ENCODE measurements at regions not wholly inside any gene's neighbourhood (a gene's known extent, or its start where the extent isn't known, plus 50 kb on each side); places are given as distances from the start of the nearest gene placed in this dataset.

DNA sequence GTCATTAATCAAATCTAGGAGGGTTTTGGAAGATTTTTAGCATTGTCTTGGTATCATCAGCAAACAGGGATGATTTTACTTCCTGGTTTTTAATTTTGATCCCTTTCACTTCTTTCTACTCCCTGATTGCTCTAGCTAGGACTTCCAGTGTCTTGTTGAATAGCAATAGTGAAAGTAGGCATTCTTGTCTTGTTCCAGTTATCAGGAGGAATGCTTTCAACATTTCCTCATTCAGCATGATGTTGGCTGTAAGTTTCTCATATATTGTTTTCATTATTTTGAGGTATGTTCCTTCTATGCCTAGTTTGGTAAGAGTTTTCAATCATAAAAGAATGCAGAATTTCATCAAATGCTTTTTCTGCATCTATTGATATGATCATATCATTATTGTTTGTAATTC is 244.2 kb upstream of the CLEC14A start:
- DNase-seq = no peak

DNA sequence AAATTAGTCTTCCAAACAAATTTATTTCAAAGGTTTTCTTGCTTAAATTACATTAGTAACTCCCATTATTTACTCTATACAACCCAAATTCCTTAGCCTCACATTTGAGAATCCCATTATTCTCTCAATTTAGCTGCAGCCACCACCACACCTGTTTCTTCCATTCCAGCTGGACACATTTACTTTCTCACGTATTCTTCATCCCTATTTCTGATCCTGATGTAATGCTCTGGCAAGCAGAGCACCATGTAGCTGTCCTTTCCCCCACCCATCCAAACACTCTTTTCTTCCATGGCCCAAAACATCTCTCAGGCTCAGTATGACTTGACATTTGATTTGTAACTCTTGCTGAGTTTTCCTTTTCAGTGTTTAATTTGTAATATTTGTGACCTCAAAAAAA is 240.2 kb upstream of the CLEC14A start:
- no peak for DNase-seq

DNA sequence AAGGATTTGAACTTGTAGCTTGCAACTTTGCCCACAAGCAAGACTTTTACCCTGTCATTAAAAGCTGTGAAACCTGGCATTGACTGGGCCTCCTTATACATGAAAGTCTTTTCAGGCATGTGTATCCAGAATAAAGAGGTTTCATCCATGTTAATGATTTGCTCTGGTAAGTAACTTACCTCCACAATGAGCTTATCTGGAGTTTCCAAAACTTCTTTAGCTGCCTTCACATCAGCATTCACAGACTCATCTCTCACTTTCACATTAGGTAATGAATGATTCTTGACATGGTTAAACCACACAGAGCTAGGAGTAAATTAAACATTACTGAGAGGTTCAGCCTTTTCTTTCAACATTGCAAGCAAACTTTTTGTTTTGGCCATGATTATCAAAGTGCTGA is 234.4 kb upstream of the CLEC14A start:
- no peak for DNase-seq

DNA sequence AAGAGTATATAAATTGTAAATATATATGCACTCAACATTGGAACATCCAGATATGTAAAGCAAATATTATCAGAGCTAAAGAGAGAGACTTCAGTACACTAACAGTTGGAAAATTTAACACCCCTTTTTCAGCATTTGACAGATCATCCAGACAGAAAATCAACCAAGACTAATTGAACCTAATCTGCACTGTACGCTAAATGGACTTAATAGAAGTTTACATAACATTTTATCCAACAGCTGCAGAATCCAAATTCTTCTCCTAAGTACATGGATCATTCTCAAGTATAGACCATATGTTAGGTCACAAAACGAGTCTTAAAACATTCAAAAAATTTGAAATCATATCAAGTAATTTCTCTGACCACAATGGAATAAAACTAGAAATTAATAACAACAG is 229.1 kb upstream of the CLEC14A start:
- DNase-seq = no peak

DNA sequence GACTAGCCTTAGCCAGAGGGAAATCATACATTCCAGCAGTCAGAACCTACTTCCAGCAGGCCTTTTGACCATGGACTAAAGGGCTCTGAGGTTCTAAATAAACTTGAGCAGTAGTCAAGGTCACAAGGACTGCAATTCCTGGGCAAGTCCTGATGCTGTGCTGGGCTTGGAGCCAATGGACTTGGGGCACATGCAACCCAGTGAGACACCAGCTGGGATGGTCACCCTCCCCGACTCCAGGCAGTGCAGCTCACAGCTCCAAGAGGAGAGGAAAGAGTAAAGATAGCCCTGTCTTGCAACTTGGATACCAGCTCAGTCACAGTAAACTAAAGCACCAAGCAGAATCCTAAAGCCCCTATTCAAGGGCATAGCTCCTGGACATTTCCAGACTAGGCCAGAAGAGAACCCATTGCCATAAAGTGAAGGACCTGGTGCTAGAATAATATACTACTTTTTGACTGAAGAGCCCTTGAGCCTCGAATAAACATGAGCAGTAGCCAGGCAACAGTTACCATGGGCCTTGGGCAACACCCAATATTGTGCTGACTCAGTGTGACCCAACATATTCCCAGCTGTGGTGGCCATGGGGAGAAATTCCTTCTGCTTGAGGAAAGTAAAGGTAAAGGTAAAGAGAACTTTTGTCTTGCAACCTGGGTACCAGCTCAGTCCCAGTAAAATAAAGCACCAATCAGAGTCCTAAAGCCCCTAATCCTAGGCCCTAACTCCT is 226.2 kb upstream of the CLEC14A start:
- no peak for DNase-seq

DNA sequence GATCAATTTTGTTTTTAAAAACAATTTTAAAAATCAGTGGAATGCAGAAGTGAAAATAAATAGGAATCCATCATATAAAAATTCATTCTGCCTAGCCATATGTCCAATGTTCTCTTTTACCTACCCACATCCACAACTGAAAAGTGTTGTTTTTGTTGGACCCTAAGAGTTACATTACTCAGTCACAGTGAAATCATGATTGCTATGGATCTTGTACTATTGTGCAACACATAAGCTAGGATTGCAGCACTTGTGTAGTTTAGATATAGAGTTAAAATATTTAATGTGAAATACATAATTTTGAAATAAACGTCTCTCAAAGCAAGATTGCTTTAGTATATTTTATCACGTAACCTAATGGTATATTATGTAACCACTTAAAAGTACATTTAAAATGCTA is 213.3 kb upstream of the CLEC14A start:
- DNase-seq = no peak

DNA sequence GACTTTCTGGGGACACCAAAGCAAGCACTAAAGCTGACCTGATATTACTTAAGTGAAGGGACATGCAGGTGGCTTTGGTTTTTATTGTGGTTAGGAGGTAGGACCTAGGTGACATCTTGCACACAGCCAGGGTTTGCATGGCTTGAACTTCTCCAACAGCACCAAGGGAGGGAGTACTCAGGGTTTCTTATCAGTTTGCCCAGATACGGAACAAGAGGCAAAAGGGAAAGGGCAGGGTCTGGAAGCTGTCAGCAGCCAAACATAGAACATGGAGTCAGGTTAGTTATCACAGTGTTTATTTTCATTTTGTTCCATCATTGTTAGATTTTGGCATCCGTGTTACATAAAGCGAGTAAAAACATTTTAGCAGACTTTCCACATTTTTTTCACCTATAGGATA is 186.3 kb upstream of the CLEC14A start:
- no peak for DNase-seq

DNA sequence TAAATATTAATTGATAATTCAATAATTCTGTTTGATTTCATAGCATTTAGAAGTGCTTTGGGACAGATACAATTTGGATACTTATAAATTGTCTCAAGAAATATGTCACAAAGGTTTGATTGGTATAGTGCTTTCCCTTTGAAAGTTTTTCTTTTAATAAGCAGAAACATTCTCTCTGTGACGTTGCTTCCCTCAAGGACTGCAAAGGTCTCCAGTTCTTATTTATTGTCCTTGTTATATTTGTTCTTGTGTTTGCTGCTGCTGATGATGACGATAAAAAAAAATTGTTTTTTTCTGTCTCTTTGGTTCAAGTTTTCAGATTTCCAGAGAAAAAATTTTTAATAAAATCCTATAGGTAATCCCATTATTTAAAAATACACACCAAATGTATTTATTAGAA is 176.3 kb upstream of the CLEC14A start:
- DNase-seq = no peak

DNA sequence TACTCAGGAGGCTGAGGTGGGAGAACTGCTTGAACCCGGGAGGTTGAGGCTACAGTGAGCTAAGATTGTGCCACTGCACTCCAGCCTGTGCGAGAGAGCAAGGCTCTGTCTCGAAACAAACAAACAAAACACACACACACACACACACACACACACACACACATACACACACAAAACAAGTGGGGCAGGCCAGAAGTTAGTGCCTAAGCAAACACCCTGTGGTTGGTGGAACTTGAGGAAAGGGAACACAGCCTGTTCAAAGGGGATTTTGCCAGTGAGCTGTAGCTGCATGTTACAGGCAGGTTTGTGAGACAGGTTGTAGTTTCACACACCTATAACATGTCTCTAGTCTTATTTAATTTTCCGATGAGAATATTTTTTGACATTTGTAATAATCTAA is 175.3 kb upstream of the CLEC14A start:
- DNase-seq = no peak

DNA sequence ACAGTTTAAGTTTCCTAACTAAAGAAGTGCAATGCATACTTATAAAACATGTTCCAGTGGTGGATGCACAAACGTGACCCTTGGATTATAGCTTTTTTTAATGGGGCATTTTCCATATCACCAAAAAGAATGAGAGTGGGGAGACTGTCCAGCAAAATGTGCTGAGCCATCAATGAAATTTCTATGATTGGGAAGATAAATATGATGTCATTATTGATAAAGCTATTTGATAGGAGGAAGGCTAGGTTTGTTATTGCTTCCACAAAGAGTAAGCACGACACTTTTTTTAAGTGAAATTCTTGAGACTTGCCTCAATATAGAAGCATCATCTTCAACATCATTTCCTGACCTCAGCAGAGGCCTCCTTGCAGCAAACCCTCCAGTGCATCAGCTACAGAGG is 174.6 kb upstream of the CLEC14A start:
- no peak for DNase-seq

DNA sequence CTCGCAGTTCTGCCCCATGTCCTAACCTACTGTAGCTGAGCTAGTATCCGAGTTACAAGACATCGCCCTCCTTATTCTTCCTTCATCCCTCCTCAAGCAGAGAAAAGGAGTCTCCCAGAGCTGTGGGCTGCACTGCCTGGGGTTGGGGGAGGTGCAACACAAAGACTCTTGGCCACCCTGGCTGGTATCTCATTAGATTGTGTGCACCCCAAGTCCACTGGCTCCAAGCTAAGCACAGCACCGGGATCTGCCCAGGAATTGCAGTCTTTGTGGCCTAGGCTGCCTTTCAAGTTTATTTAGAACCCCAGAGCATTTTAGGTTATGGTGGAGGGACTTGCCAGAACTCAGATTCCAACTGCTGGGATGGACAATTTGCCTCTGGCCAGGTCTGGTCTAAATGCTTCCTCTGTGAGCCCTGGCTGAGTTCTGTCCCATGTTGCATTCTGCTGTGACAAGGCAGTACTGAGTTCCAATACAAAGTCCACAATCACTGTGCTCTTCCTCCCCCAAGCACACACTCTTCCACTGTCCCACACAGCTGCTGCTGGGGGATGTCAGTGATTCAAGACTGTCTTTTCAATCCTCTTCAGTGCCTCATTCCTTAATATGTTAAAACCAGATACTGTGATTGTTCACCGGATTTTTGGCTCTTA is 169.6 kb upstream of the CLEC14A start:
- no peak for DNase-seq

DNA sequence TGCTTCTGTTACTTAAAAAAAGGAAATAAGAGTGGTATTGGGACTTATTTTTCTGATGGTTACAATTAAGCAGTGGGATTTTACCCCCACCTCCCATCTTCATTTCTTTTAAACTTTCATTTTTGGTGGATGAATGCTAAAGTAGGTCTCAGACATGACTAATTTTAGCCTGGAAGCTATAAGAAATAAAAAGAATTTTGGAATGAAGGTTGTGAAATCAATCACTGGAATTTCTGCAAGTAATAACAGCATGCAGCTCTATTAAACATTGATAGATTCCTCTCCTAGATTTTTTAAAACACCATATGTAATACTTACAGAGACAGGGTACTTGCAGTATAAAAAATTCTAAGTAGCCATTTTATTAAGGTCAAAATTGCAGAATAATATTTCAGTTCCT is 164.2 kb upstream of the CLEC14A start:
- no peak for DNase-seq

DNA sequence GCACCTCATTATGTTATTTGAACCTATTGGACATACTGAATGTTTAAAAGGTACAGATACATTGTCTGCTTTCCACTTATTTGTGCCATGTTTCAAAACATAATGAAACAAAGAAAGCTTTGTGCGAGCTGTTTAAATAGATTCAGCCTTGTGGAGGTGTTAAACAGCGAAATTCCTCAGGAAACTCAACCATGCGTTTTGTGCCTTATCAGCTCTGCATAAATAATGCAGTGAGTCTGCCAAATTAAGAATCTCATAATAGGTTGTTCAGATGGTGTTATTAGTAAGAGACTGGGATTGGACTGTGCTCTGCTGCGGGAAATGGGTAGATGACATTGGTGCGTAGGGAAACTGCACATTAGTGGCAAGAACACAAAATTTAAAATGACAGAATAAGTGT is 163.7 kb upstream of the CLEC14A start:
- DNase-seq = no peak

DNA sequence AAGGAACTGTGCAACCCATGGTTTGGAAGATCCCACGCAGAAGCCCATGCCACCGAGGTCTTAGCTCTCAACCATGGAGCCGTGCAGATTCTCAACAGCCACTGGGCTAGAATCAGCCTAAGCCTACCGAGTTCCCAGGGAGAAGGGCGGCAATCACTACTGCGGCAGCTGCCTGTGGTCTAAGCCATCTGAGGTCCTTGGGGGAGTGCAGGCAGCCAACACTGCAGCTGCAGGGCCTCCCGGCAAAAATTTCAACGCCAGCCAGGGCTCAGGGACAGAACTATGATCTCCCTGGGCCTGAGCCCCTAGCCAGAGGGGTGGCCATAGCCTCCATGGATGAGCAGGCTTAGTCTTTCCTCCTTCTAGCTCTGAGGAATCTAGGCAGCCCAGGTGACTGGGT is 156.8 kb upstream of the CLEC14A start:
- no peak for DNase-seq

DNA sequence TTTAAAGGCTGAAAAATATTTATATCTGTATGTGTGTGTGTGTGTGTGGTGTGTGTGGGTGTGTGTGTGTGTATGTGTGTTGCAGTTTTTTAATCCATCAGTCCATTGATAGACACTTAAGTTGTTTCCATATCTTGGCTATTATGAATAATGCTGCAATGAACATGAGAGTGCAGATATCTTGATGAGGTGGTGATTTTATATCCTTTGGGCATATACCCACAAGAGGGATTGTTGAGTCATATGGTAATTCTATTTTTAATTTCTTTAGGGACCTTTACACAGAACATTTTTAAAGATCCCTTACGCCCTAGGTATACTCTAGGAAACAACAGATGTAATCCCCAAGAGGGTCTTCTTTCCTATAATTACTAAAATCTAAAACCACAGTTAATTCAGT is 154.5 kb upstream of the CLEC14A start:
- no peak for DNase-seq

DNA sequence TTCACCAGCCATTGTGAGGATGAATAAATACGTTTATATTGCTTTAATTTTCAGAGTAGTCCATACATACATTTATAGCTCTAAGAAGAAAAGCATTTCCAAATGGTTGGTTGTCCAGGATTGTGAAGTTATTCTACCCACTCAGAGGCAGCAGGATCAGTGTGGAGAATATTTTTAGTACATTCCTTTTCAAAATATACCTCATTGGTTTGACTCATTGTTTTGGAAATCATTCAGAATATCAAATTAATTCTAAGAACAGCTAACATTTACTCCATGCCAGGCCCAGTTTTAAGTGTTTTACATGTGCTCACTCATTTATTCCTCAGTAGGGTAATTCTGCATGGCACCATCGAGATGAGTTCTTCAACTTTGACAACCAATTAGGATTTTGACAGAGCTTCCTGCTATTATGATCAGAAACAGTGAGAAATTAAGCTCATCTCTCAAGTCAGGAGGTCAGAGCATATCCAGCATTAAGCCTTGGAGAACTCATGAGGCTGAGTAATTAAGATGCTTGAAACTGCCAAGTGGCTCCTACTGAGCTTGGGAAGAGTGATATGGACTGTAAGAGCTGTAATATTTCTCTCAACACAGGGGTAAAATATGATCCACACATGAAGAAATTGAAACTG is 153.3 kb upstream of the CLEC14A start:
- DNase-seq = no peak

DNA sequence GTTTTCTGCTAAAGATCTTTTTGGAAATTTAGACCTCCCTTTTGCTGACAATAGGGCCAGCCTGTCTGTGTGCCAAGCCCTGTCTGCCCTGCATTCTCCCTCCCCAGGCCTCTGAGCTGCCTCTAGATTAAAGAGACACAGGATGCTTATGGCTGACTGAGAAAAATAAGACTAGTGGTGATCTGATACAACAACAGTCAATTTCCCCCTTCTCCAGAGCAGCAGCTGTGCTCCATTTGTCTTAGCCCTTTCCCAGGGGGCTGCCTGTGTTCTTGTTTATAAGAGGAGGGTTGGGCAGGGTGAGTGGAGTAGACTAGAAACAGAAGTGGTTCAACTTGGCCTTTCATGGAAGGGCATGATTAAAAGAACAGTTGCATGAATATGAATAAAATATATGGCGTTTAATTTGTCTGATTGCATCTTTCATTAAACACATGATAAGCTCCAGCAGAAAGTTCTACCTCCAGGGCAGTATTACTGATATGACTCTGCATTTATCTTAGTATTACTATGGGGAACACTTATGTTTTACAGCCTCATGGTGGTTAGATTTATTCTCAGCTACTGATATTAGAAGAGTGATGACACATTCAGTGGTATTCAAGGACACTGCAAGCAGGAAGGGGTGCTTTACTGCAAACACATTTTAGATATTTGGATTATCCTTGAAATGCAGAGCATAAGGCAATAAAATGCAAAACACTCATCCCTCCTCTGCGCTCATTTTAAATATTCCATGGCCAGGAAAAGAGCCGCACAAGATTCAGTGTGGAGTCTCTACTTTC is 150.2 kb upstream of the CLEC14A start:
- DNase-seq = no peak

DNA sequence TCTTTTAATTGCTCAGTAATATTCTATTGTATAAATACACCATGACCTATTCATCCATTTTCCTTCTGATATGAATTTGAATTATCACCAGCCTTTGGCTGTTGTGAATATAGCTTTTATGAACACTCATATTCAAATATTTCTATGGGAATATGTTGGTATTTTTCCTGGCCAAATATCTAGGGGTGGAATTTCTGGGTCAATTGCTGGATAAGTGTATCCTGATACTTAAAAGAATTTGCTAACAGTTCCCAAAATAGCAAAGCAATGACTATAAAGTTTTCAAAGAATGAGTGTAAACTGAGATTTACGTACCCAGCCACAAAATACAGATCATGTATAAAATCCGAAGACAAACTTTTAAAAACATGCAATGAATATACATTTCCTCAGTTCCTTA is 148.7 kb upstream of the CLEC14A start:
- no peak for DNase-seq

DNA sequence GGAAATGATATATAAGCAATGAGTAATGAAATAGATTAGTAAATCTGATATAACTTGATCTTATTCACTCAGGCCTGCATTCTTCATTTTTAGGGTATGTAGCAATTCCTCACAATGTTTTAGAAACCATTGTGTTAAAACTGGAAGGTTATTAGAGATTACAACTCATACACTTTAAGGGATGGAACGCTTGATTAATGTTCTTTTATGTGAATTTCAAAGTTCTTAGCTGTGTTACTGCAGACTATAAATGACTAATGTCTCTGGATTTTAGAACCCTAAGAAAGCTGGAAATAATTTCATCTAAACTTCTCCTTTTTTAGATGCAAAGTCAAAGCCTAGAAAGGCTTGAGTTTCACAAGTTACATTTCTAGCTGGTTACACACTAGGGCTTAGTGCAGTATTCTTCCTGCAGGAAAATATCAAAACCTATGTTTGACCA is 148.2 kb upstream of the CLEC14A start:
- DNase-seq = no peak

DNA sequence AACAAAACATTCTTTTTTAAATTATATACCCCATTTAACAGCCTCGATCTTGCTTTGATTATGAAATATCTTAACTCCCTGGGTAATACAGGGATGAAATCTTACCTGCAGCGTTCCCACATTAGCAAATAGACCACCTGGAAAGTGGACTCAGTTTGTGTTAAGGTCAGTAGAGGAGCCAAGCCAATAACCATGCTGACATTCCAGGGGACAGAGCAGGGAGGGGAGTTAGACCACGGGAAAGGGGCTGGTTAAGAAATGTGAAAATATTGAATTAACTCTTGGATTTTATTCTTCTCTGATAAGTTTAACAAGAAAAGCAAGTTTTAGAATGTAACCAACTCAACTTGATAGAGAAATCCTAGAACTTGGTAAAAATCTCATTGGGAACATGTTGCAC is 144.9 kb upstream of the CLEC14A start:
- no peak for DNase-seq

DNA sequence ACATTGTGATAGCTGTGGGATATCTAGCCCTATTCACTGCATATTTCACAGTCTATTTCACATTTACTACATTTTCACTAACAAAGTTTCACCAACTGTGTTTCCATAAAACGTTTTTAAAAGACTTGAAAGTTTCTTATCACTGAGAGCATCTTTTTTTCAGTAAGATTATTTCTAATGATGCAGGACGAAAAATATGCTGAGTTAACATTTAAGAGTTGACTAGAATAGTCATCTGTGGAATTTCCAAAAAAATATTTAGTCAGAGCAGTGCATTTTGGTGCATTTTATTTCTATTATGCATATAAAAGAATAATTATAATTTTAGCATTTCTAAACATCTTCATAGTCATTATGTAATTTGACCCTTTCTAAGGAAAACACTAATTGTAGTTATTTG is 143.8 kb upstream of the CLEC14A start:
- no peak for DNase-seq

DNA sequence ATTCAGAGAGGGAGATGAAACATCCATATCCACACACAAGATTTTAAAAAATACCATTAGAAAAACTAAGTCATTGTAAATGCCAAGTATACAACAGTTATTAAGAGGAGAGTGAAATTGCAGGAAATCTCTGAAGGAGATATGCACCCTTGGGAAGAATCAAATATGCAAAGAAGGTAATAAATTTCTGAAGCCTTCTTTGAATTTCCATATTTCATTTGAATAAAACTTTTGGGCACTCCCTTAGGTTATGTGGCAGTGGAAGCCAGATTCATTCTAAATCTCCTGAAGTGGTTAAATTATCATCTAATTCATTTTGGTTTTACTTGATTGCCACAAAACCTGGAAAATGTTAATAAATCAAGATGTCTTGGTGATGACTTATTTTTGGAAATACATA is 138.9 kb upstream of the CLEC14A start:
- DNase-seq = no peak

DNA sequence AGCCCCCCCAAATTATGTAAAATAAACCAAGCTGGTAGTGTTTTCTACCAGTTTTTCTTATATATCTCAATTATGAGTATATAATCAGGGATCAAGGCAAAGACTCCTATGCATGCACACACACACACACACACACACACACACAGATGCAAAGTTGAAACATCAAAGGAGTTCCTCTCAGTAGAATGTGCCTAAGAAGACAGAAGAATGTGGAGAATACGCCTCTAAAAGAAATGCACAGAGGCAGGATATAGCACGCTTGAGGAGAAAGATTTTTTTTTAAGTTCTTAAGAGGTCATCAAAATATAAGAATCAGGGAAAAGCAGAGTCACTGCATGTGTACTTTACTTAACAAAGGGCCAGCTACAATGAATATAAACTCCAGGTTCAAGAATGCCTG is 138.2 kb upstream of the CLEC14A start:
- DNase-seq = no peak

DNA sequence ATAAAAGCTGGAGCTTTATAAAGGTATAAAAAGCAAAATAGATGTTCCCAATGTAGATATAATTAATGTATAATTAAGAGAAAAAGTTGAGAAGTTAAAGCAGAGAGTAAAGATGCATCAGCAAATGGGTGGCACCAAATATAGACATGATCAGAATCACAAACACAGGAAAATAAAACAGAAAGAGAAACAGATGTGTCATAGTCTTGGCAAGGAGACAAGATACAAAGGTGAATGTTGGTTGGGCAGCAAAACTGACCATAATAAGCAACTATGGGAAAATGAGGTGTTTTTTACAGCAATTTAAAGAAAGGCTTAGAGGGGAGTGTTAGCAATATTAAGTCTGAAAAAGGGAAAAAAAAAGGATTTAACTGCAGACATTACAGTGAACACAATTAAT is 135.4 kb upstream of the CLEC14A start:
- no peak for DNase-seq
